DND-41 (cell line): ENCODE measurements at regions not wholly inside any gene's neighbourhood (a gene's known extent, or its start where the extent isn't known, plus 50 kb on each side); places are given as distances from the start of the nearest gene placed in this dataset.

Experiments used
- CTCF ChIP-seq: IDR thresholded peaks from 2 replicates; pipeline ENCODE4 v1.5.1; 2012; ENCODE audit warnings: borderline replicate concordance, low read length, moderate library complexity, mild to moderate bottlenecking; ENCODE audit not compliant: poor library complexity, severe bottlenecking; ENCODE audit errors: extremely low read depth
- EZH2 ChIP-seq: IDR thresholded peaks from 3 replicates; pipeline ENCODE4 v1.6.1; 2012; ENCODE audit warnings: borderline replicate concordance, low read depth, mild to moderate bottlenecking, moderate library complexity, low read length, inconsistent platforms; ENCODE audit not compliant: severe bottlenecking

GRCh38 chr11:116111546-116111945 lies 607.3 kb upstream of the CADM1 start:
- no peak for TF ChIP-seq CTCF
- no peak for TF ChIP-seq EZH2
